CD4-positive, alpha-beta T cell treated with Interleukin-6 for 4 hours (primary cell): ENCODE measurements at regions not wholly inside any gene's neighbourhood (a gene's known extent, or its start where the extent isn't known, plus 50 kb on each side); places are given as distances from the start of the nearest gene placed in this dataset.

Source experiments
- DNase-seq: peaks from one replicate; pipeline ENCODE4 v3.0.0-alpha.2; 2020; ENCODE audit warnings: mixed read lengths

DNA sequence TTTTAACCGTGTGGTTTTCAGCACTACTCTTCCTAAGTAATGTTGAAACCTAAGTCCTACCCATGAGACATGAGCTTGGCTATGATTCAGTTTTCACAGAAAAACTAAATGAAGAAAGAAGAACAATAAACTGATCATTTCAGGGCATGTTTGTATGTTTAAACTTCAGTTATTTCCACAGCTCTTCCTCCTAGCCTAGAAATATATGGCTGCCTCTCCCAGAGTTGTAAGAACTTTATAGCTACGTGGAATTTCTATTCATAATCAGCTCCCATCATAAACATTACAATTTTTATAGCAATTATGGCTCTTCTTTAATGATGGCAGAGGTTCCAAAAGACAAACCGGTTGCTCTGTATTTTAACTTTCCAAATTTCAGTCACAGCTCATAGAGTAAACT is 314.7 kb upstream of the ADAMTSL1 start:
- no peak for DNase-seq

DNA sequence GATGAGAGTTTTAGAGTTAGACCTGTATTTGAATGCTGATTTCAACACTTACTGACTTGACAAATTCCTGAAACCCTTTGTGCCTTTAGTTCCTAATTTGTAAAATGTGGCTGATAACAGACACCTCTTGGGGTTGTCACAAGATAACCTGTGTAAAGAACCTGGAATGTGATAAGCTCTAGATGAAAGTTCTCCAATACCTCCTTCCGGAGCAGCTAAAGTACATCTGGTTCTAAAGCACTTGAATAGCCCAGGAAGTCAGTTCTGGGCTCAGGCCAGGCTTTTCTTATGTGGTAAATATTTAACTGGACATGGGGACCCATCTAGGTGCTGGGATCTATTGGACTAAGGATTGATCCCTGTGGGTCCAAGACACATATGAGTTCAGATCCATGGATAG is 310.8 kb upstream of the ADAMTSL1 start:
- DNase-seq = no peak

DNA sequence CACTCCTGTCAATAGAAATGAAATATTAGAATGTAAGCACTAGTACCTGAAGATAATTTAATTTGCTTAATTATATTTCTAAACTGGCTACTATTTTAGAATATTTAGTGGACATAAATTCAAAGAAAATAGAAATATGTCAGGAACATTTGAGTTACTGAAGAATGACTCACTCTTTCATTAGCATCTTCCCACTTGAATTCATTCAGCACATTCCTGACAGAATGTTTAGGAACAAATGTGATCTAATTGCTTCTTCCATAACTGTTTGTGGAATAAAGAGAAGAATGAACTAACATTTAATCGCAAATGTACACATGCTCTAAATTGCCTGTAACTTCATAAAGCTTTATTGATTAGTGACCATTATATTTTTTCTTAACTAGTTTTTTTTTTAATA is 306.2 kb upstream of the ADAMTSL1 start:
- no peak for DNase-seq

- DNase-seq = no peak
Measured at GRCh38 chr9:18173923-18174322, 300.0 kb upstream of the ADAMTSL1 start.

- DNase-seq = no peak
Measured at GRCh38 chr9:18182636-18183035, 291.3 kb upstream of the ADAMTSL1 start.

DNA sequence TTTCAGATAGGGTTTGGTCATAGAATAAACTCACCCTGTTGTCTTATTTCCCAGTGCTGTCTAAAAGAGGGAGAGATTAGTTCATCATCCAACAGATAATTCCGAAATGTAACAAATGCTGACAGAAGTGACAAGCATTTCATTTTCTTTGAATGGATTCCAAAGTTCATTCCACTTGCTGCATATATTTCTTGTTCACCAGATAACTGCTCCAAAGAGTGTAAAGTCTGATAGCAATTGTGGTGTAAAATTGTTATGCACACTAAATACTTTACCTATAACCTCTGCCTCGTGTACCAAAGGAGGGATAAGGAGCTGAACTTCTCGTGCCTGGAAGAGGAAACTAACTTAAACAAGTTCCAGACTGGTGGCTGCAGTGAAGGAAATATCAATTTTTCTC is 290.0 kb upstream of the ADAMTSL1 start:
- no peak for DNase-seq

GRCh38 chr9:18184401-18184800 is 289.6 kb upstream of the ADAMTSL1 start:
- DNase-seq = no peak

DNA sequence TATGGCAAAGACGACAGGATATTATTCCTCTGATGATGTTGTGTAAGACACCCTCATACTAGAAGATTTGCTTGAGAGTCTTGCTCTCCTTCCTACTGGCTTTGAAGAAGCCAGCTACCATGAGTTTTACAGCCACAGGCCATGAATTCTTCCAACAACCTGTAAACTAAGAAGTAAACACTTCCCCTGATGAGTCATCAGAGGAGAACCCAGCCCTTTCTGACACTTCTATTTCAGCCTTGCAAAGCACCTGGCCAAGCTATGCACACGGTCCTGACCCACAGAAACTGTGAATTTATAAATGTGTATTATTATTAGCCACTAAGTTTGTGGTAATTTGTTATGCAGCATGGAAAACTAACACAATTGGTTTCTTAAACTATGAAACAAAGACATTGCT is 288.8 kb upstream of the ADAMTSL1 start:
- DNase-seq = no peak

- DNase-seq = no peak
Measured at GRCh38 chr9:18188971-18189370, 285.0 kb upstream of the ADAMTSL1 start.

GRCh38 chr9:18189871-18190670 is 283.9 kb upstream of the ADAMTSL1 start:
- DNase-seq = no peak

DNA sequence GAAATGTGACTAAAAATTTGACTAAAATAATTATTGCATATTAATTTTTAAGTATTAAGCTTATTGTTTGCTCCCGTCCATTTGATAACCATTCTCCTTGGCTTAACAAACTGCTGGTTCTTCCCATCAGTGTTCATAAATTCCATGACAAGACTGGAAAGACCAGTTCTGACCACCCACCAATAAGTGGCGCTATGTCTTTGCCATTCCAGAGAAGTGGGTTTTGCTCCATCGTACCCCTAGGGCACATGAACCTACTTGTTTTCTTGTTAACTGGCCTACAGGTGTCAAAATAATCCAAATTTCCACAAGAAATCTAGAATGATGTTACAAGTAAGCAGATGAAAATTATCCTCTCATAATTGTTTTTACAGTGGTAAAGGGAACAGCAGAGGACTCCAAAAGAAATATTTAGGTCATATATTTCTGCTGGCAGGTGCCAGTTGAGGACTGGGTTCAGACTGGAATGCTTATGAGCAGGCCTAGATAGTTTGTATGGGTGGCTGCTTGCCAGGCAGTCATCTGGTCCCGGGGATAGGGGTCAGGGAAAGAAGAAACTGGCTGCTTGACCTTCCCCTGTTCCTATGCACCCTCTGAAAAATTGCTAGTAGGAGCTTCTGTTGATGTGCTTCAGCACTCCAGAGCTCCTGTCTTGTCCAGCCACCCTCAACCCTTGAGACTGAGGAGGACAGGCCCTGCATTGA is 283.1 kb upstream of the ADAMTSL1 start:
- DNase-seq = no peak

DNA sequence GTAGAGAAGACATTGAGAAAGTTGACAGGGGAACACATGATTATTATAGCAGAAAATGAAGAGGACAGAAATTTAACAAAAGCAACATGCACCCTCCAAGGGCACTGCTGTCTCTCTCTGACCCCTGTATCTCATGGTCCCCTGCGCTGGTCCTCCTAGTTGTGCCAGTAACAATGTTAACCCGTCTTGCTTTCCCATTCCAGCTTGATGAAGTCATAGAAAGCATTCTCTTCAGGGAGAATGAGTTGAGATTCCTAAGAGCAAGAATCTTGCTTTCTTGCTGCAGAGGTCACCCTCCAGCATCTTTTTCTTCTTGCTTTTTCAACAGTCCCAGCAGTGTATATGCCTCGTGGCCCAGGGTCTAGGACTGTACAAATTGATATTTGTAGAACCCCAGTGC is 279.6 kb upstream of the ADAMTSL1 start:
- no peak for DNase-seq

DNA sequence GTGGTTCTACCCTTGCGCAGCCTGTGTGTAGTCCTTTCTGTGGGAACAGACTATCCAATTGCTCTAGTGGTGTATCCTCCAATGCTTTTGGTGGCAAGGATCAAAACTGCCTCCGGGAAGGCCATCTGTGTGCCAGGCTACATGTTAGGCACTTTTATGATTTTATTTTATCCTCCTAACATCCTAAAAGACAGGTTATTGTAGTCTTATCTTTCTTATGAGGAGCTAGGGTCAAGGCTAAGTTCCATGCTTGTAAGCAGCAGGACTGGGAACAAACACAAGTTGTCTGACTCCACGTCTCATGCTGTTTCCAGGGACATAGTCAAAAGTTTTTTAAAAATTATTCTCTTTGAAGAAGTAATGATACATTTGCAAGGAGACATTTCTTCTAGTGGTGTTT is 278.7 kb upstream of the ADAMTSL1 start:
- no peak for DNase-seq

DNA sequence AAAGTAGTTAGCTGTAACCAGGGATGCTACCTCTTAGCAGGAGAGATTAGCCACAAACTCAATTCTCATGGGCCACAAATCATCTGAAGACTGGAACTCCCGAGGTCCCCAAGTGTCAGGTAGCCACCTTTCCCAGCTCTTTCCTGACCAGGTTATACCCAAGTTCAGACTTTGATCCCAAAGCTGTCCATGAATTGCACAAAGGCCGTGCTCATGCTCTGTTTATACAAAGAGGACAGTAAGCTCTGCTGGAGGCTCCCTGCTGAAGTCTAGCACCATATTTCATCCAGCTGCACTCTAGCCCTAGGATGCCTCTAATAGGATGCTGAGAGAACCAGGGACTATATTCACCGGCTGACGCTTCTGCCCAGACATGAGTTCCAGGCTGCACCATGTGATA is 271.0 kb upstream of the ADAMTSL1 start:
- no peak for DNase-seq

GRCh38 chr9:18207735-18208134 is 266.2 kb upstream of the ADAMTSL1 start:
- no peak for DNase-seq

- DNase-seq = no peak
Measured at GRCh38 chr9:18208166-18209059, 265.5 kb upstream of the ADAMTSL1 start.

DNA sequence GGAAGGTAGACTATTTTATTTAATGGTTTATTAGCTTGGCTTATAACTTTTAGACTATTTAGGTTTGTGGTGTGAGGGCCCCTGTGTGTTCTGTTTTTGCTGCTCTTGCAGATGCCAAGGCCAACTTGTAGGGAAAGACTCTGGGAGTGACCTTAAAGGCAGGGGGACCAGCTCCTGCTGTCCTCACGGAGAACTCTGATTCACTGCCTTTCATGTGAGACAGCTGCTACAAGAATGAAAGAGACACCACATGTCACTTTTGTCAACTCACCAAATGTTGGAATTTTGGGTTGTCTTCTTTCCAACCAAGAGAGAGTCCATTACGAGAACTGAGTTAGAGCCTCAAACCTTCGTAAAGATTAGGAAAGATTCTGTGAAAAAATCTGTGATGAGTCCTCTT is 258.3 kb upstream of the ADAMTSL1 start:
- DNase-seq = no peak

- no peak for DNase-seq
Measured at GRCh38 chr9:18216376-18216775, 257.6 kb upstream of the ADAMTSL1 start.

GRCh38 chr9:18228101-18228500 is 245.9 kb upstream of the ADAMTSL1 start:
- DNase-seq = no peak

DNA sequence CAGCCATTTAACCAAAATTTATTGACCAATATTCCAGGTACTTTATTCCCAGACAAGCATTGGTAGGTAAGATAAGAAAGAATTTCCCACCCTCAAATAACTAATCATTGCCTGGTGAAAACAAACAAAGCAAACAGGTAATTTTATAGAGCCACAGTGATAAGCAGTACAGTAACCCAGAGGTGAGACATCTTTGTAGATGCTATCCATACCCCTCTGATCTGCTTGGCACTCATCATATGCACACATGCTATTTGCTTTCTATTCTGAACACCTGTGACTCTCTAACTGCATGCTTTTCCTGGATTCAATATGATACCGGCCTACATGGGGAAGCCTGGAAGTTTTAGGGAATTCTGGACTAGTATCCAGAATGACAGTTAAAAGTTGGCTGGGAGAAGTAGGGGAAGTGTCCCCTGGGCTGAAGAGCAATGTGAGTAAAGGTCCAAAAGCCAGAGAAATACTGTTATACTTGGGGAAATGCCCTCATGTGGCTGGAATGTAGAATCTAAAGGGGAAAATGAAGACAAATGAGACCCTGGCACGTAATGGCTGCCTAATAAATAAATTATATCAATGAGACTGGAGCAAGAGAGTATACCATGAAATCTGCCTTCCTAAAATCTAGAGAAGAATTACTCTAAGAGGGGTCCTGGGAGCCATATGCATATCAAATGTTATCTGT is 243.8 kb upstream of the ADAMTSL1 start:
- DNase-seq = no peak

- DNase-seq = no peak
Measured at GRCh38 chr9:18233311-18233710, 240.6 kb upstream of the ADAMTSL1 start.

GRCh38 chr9:18233776-18234445 is 240.0 kb upstream of the ADAMTSL1 start:
- DNase-seq = no peak
